GM10248 (cell line): ENCODE measurements at regions not wholly inside any gene's neighbourhood (a gene's known extent, or its start where the extent isn't known, plus 50 kb on each side); places are given as distances from the start of the nearest gene placed in this dataset.

ENCODE experiments used
- CTCF ChIA-PET: fragments of 300-600 bp; sonication (Branson Sonifier 250); formaldehyde crosslinking; extraction: SDS; loops from one replicate; lab custom pipeline; 2021; ENCODE audit warnings: antibody characterized with exemption; lab: Yijun Ruan, JAX
- POLR2A ChIA-PET: fragments of 350-650 bp; sonication (Branson Sonifier 250); formaldehyde crosslinking; extraction: SDS; loops from one replicate; lab custom pipeline; 2020; ENCODE audit warnings: antibody characterized with exemption; lab: Yijun Ruan, JAX
- DNase-seq: peaks from one replicate; pipeline ENCODE4 v3.0.0; 2012; ENCODE audit errors: extremely low spot score
- CTCF ChIP-seq: IDR thresholded peaks from 2 replicates; pipeline ENCODE4 v1.5.1; 2012; ENCODE audit warnings: mild to moderate bottlenecking, low read depth; ENCODE audit errors: extremely low read depth, missing control alignments, control extremely low read depth

GRCh38 chr11:70906101-70906500 is 346.3 kb downstream of the SHANK2 start:
- ChIA-PET POLR2A (no interaction called here), CTCF (no interaction called here)
- DNase-seq: no peak
- no peak for TF ChIP-seq CTCF

GRCh38 chr11:70908223-70908622 is 344.2 kb downstream of the SHANK2 start:
- ChIA-PET CTCF (no interaction called here), POLR2A (no interaction called here)
- TF ChIP-seq CTCF: no peak
- DNase-seq: no peak

GRCh38 chr11:70910835-70911234 is 341.5 kb downstream of the SHANK2 start:
- ChIA-PET CTCF (no interaction called here), POLR2A (no interaction called here)
- TF ChIP-seq CTCF: no peak
- DNase-seq: no peak

- ChIA-PET POLR2A (no interaction called here), CTCF (no interaction called here)
- DNase-seq: no peak
- no peak for TF ChIP-seq CTCF
Observed at GRCh38 chr11:70912226-70912840, 340.0 kb downstream of the SHANK2 start.

- no peak for DNase-seq
- ChIA-PET CTCF (no interaction called here), POLR2A (no interaction called here)
- TF ChIP-seq CTCF: no peak
Observed at GRCh38 chr11:70913715-70914231, 338.6 kb downstream of the SHANK2 start.

- ChIA-PET POLR2A (no interaction called here), CTCF (interaction anchor here (1.1 kb wide), 1 partner anchor 11 kb away, joined by 5 read pairs; no protein-coding TSS in a partner anchor)
- no peak for DNase-seq
- TF ChIP-seq CTCF: no peak
Observed at GRCh38 chr11:70914496-70914895, 337.9 kb downstream of the SHANK2 start.
